ENCODE measurements at regions not wholly inside any gene's neighbourhood (a gene's known extent, or its start where the extent isn't known, plus 50 kb on each side); places are given as distances from the start of the nearest gene placed in this dataset.

- Histone ChIP-seq H3K36me3 (ENCODE audit: control insufficient read depth, insufficient read depth, low read length) (no peaks in the 10 kb centered on the region), H3K27me3 (ENCODE audit: control insufficient read depth, insufficient read depth, low read length) (no peaks in the 10 kb centered on the region), H3K9me3 (ENCODE audit: control insufficient read depth, insufficient read depth, low read length) (no peaks in the 10 kb centered on the region), H3K4me3 (ENCODE audit: low read depth, low read length) (no peak overlapping the region), H3K4me1 (ENCODE audit: control insufficient read depth, insufficient read depth, low read length) (peaks cover 2% of the 10 kb centered on the region), H3K9ac (ENCODE audit: low read depth, low read length) (no peak overlapping the region)
Observed at GRCh38 chr1:239896569-239896968, 195.1 kb upstream of the FMN2 start.

GRCh38 chr1:239896980-239897379 is 194.7 kb upstream of the FMN2 start:
- Histone ChIP-seq H3K9ac (ENCODE audit: low read depth, low read length) (no peak overlapping the region), H3K9me3 (ENCODE audit: control insufficient read depth, insufficient read depth, low read length) (no peaks in the 10 kb centered on the region), H3K27me3 (ENCODE audit: control insufficient read depth, insufficient read depth, low read length) (no peaks in the 10 kb centered on the region), H3K4me1 (ENCODE audit: control insufficient read depth, insufficient read depth, low read length) (peaks cover 2% of the 10 kb centered on the region), H3K36me3 (ENCODE audit: control insufficient read depth, insufficient read depth, low read length) (no peaks in the 10 kb centered on the region), H3K4me3 (ENCODE audit: low read depth, low read length) (no peak overlapping the region)

- no peak overlapping the region for H3K9ac ChIP-seq (ENCODE audit: low read depth, low read length)
- H3K9me3 ChIP-seq (ENCODE audit: control insufficient read depth, insufficient read depth, low read length) = no peaks in the 10 kb centered on the region
- H3K4me3 ChIP-seq (ENCODE audit: low read depth, low read length) = no peak overlapping the region
- H3K27me3 ChIP-seq (ENCODE audit: control insufficient read depth, insufficient read depth, low read length) = no peaks in the 10 kb centered on the region
- H3K4me1 ChIP-seq (ENCODE audit: control insufficient read depth, insufficient read depth, low read length) = peaks cover 2% of the 10 kb centered on the region
- H3K36me3 ChIP-seq (ENCODE audit: control insufficient read depth, insufficient read depth, low read length) = no peaks in the 10 kb centered on the region
Observed at GRCh38 chr1:239897458-239897857, 194.2 kb upstream of the FMN2 start.

- Histone ChIP-seq H3K9ac (ENCODE audit: low read depth, low read length) (no peak overlapping the region), H3K36me3 (ENCODE audit: control insufficient read depth, insufficient read depth, low read length) (no peaks in the 10 kb centered on the region), H3K4me1 (ENCODE audit: control insufficient read depth, insufficient read depth, low read length) (peaks cover 2% of the 10 kb centered on the region), H3K4me3 (ENCODE audit: low read depth, low read length) (no peak overlapping the region), H3K27me3 (ENCODE audit: control insufficient read depth, insufficient read depth, low read length) (no peaks in the 10 kb centered on the region), H3K9me3 (ENCODE audit: control insufficient read depth, insufficient read depth, low read length) (no peaks in the 10 kb centered on the region)
Observed at GRCh38 chr1:239898062-239898730, 193.5 kb upstream of the FMN2 start.

GRCh38 chr1:239899747-239900146 is 191.9 kb upstream of the FMN2 start:
- Histone ChIP-seq H3K9me3 (ENCODE audit: control insufficient read depth, insufficient read depth, low read length) (no peaks in the 10 kb centered on the region), H3K4me3 (ENCODE audit: low read depth, low read length) (no peak overlapping the region), H3K9ac (ENCODE audit: low read depth, low read length) (no peak overlapping the region), H3K4me1 (ENCODE audit: control insufficient read depth, insufficient read depth, low read length) (peaks cover 2% of the 10 kb centered on the region), H3K27me3 (ENCODE audit: control insufficient read depth, insufficient read depth, low read length) (no peaks in the 10 kb centered on the region), H3K36me3 (ENCODE audit: control insufficient read depth, insufficient read depth, low read length) (no peaks in the 10 kb centered on the region)

GRCh38 chr1:239906394-239906793 is 185.3 kb upstream of the FMN2 start:
- no peaks in the 10 kb centered on the region for H3K36me3 ChIP-seq (ENCODE audit: control insufficient read depth, insufficient read depth, low read length)
- no peak overlapping the region for H3K4me3 ChIP-seq (ENCODE audit: low read depth, low read length)
- H3K4me1 ChIP-seq (ENCODE audit: control insufficient read depth, insufficient read depth, low read length) = no peaks in the 10 kb centered on the region
- H3K9me3 ChIP-seq (ENCODE audit: control insufficient read depth, insufficient read depth, low read length) = no peaks in the 10 kb centered on the region
- no peak overlapping the region for H3K9ac ChIP-seq (ENCODE audit: low read depth, low read length)
- H3K27me3 ChIP-seq (ENCODE audit: control insufficient read depth, insufficient read depth, low read length) = no peaks in the 10 kb centered on the region

GRCh38 chr1:239909898-239910297 is 181.8 kb upstream of the FMN2 start:
- Histone ChIP-seq H3K27me3 (ENCODE audit: control insufficient read depth, insufficient read depth, low read length) (no peaks in the 10 kb centered on the region), H3K4me3 (ENCODE audit: low read depth, low read length) (no peak overlapping the region), H3K9me3 (ENCODE audit: control insufficient read depth, insufficient read depth, low read length) (no peaks in the 10 kb centered on the region), H3K9ac (ENCODE audit: low read depth, low read length) (no peak overlapping the region), H3K4me1 (ENCODE audit: control insufficient read depth, insufficient read depth, low read length) (no peaks in the 10 kb centered on the region), H3K36me3 (ENCODE audit: control insufficient read depth, insufficient read depth, low read length) (no peaks in the 10 kb centered on the region)

- Histone ChIP-seq H3K9ac (ENCODE audit: low read depth, low read length) (no peak overlapping the region), H3K4me3 (ENCODE audit: low read depth, low read length) (no peak overlapping the region), H3K9me3 (ENCODE audit: control insufficient read depth, insufficient read depth, low read length) (no peaks in the 10 kb centered on the region), H3K27me3 (ENCODE audit: control insufficient read depth, insufficient read depth, low read length) (no peaks in the 10 kb centered on the region), H3K36me3 (ENCODE audit: control insufficient read depth, insufficient read depth, low read length) (no peaks in the 10 kb centered on the region), H3K4me1 (ENCODE audit: control insufficient read depth, insufficient read depth, low read length) (no peaks in the 10 kb centered on the region)
Observed at GRCh38 chr1:239912471-239912870, 179.2 kb upstream of the FMN2 start.

GRCh38 chr1:239913141-239913585 is 178.5 kb upstream of the FMN2 start:
- Histone ChIP-seq H3K9me3 (ENCODE audit: control insufficient read depth, insufficient read depth, low read length) (no peaks in the 10 kb centered on the region), H3K9ac (ENCODE audit: low read depth, low read length) (no peak overlapping the region), H3K36me3 (ENCODE audit: control insufficient read depth, insufficient read depth, low read length) (no peaks in the 10 kb centered on the region), H3K4me1 (ENCODE audit: control insufficient read depth, insufficient read depth, low read length) (no peaks in the 10 kb centered on the region), H3K27me3 (ENCODE audit: control insufficient read depth, insufficient read depth, low read length) (no peaks in the 10 kb centered on the region), H3K4me3 (ENCODE audit: low read depth, low read length) (no peak overlapping the region)

- no peaks in the 10 kb centered on the region for H3K9me3 ChIP-seq (ENCODE audit: control insufficient read depth, insufficient read depth, low read length)
- H3K4me3 ChIP-seq (ENCODE audit: low read depth, low read length) = no peak overlapping the region
- H3K9ac ChIP-seq (ENCODE audit: low read depth, low read length) = no peak overlapping the region
- H3K27me3 ChIP-seq (ENCODE audit: control insufficient read depth, insufficient read depth, low read length) = no peaks in the 10 kb centered on the region
- no peaks in the 10 kb centered on the region for H3K4me1 ChIP-seq (ENCODE audit: control insufficient read depth, insufficient read depth, low read length)
- no peaks in the 10 kb centered on the region for H3K36me3 ChIP-seq (ENCODE audit: control insufficient read depth, insufficient read depth, low read length)
Observed at GRCh38 chr1:239914751-239915231, 176.9 kb upstream of the FMN2 start.

GRCh38 chr1:239918634-239919033 is 173.0 kb upstream of the FMN2 start:
- no peaks in the 10 kb centered on the region for H3K36me3 ChIP-seq (ENCODE audit: control insufficient read depth, insufficient read depth, low read length)
- no peaks in the 10 kb centered on the region for H3K27me3 ChIP-seq (ENCODE audit: control insufficient read depth, insufficient read depth, low read length)
- no peaks in the 10 kb centered on the region for H3K4me1 ChIP-seq (ENCODE audit: control insufficient read depth, insufficient read depth, low read length)
- no peak overlapping the region for H3K4me3 ChIP-seq (ENCODE audit: low read depth, low read length)
- H3K9me3 ChIP-seq (ENCODE audit: control insufficient read depth, insufficient read depth, low read length) = no peaks in the 10 kb centered on the region
- no peak overlapping the region for H3K9ac ChIP-seq (ENCODE audit: low read depth, low read length)

- Histone ChIP-seq H3K9me3 (ENCODE audit: control insufficient read depth, insufficient read depth, low read length) (no peaks in the 10 kb centered on the region), H3K4me3 (ENCODE audit: low read depth, low read length) (no peak overlapping the region), H3K4me1 (ENCODE audit: control insufficient read depth, insufficient read depth, low read length) (no peaks in the 10 kb centered on the region), H3K36me3 (ENCODE audit: control insufficient read depth, insufficient read depth, low read length) (no peaks in the 10 kb centered on the region), H3K9ac (ENCODE audit: low read depth, low read length) (no peak overlapping the region), H3K27me3 (ENCODE audit: control insufficient read depth, insufficient read depth, low read length) (no peaks in the 10 kb centered on the region)
Observed at GRCh38 chr1:239920214-239920613, 171.5 kb upstream of the FMN2 start.
